Endothelial cell of umbilical vein (primary cell): ENCODE measurements at regions not wholly inside any gene's neighbourhood (a gene's known extent, or its start where the extent isn't known, plus 50 kb on each side); places are given as distances from the start of the nearest gene placed in this dataset.

Experiments used
- CTCF ChIP-seq, 2 donors: IDR thresholded peaks; 1 replicate in 1 of 2; 2 replicates in 1 of 2; pipeline ENCODE4 v1.5.1; 2011; ENCODE audit warnings: low read length in 2 of 2, mild to moderate bottlenecking in 2 of 2, moderate library complexity in 2 of 2, control low read depth in 1 of 2, inconsistent platforms in 1 of 2, low read depth in 1 of 2; ENCODE audit not compliant: insufficient read depth in 1 of 2; ENCODE audit errors: extremely low read depth in 1 of 2
- GATA2 ChIP-seq: IDR thresholded peaks from 2 replicates; pipeline ENCODE4 v1.7.0; 2011; ENCODE audit warnings: low read depth, mild to moderate bottlenecking, moderate library complexity, mixed read lengths, low read length; ENCODE audit not compliant: insufficient read length, insufficient read depth
- MYC ChIP-seq: IDR thresholded peaks from one replicate; pipeline ENCODE4 v1.6.1; 2011; ENCODE audit warnings: mild to moderate bottlenecking, low read depth, low read length
- POLR2A ChIP-seq: IDR thresholded peaks from 2 replicates; pipeline ENCODE4 v1.6.1; 2012; ENCODE audit warnings: low read depth, mild to moderate bottlenecking, control low read depth, low read length
- POLR2AphosphoS5 ChIP-seq: IDR thresholded peaks from 2 replicates; pipeline ENCODE4 v1.6.1; 2012; ENCODE audit warnings: low read depth, mild to moderate bottlenecking, control low read depth, low read length, moderate library complexity; ENCODE audit not compliant: insufficient read depth

- TF ChIP-seq CTCF (IDR thresholded peaks at IDR 0.05; ENCODE audit: extremely low read depth in 1 of 2, insufficient read depth in 1 of 2, low read depth in 1 of 2, low read length in 2 of 2) (no peak), POLR2AphosphoS5 (no peak), POLR2A (no peak), MYC (no peak), GATA2 (no peak)
Measured at GRCh38 chr4:137333031-137333430, 199.3 kb downstream of the PCDH18 start.
